Small intestine (tissue), 7 donors: ENCODE measurements at regions not wholly inside any gene's neighbourhood (a gene's known extent, or its start where the extent isn't known, plus 50 kb on each side); places are given as distances from the start of the nearest gene placed in this dataset.

ENCODE experiments used
- DNase-seq, 2 donors: peaks; one replicate each; pipeline versions ENCODE4 v3.0.0 to v3.0.0-alpha.2; 2013
- FAIRE-seq: peaks from 2 replicates; lab custom pipeline; 2012; peaks lifted over from hg19 to GRCh38; lab: Jason Lieb, UNC
- H3K27ac ChIP-seq, 3 donors: one replicate each; pipeline ENCODE4 v1.5.1; 2013; ENCODE audit warnings: low read length in 2 of 3, mild to moderate bottlenecking in 2 of 3, control low read depth in 1 of 3, inconsistent platforms in 1 of 3, low read depth in 1 of 3, moderate library complexity in 1 of 3
- H3K27me3 ChIP-seq, 3 donors: one replicate each; pipeline ENCODE4 v1.6.1; 2013; ENCODE audit warnings: low read length in 3 of 3, inconsistent platforms in 1 of 3; ENCODE audit not compliant: control insufficient read depth in 3 of 3, insufficient read depth in 3 of 3
- H3K36me3 ChIP-seq, 3 donors: one replicate each; pipeline ENCODE4 v1.6.1; 2013; ENCODE audit warnings: low read length in 3 of 3, inconsistent platforms in 1 of 3, low read depth in 1 of 3, mild to moderate bottlenecking in 1 of 3, moderate library complexity in 1 of 3; ENCODE audit not compliant: control insufficient read depth in 3 of 3, insufficient read depth in 2 of 3
- H3K4me1 ChIP-seq, 3 donors: one replicate each; pipeline ENCODE4 v1.6.1; 2013; ENCODE audit warnings: low read length in 2 of 3, inconsistent platforms in 1 of 3, low read depth in 1 of 3, mild to moderate bottlenecking in 1 of 3, moderate library complexity in 1 of 3; ENCODE audit not compliant: control insufficient read depth in 3 of 3, insufficient read depth in 2 of 3
- H3K4me3 ChIP-seq, 3 donors: one replicate each; pipeline ENCODE4 v1.5.1; 2013; ENCODE audit warnings: low read length in 3 of 3, control low read depth in 1 of 3, inconsistent platforms in 1 of 3, low read depth in 1 of 3, mild to moderate bottlenecking in 1 of 3, moderate library complexity in 1 of 3
- H3K9me3 ChIP-seq, 2 donors: one replicate each; pipeline ENCODE4 v1.6.1; 2013; ENCODE audit warnings: low read depth in 1 of 2, low read length in 1 of 2; ENCODE audit not compliant: control insufficient read depth in 2 of 2, insufficient read depth in 1 of 2
- WGBS, 3 donors: extraction: QIAGEN DNeasy Blood & Tissue Kit; methylation state at CpG; one replicate each; pipeline ENCODE4 v1.1.7; 2013; 5-methylcytosine and 5-hydroxymethylcytosine counted together
- donor health status: healthy with polysubstance abuse.
- donor health status: control.
- donor health status: control.
- donor health status: Bipolar disorder and iron deficiency.
- donor health status: healthy.

DNA sequence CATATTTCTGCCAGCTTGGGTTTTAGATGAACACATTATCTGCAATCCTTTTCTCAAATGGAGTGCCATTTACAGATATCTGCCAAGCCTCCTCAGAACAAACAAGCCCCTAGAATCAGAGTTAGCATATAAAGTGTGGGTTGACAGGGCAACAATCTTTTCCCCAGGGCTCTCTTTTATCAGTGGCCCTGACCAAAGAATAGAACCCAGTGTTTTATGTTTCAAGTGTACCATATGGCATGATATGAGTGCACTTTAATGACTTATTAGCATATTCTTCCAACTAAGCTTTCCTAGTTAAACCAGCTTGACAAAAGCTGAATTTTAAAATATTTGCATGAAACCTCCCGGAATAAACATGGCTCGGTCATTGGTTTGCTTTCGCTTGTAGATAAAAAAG lies 57.3 kb downstream of the EVX1 start:
- DNase-seq, result no peak
- FAIRE-seq, result no peak
- Histone ChIP-seq H3K4me3 (no peak overlapping the region), H3K4me1 (no peaks in the 10 kb centered on the region), H3K9me3 (no peaks in the 10 kb centered on the region), H3K36me3 (no peaks in the 10 kb centered on the region), H3K27me3 (peaks cover 0 to 5% (median 3%) of the 10 kb centered on the region in 3 donors), H3K27ac (no peak overlapping the region)
- 93 to 96% (median 94%) methylated on average over 3 of the region's 3 CpGs for WGBS, 3 donors

DNA sequence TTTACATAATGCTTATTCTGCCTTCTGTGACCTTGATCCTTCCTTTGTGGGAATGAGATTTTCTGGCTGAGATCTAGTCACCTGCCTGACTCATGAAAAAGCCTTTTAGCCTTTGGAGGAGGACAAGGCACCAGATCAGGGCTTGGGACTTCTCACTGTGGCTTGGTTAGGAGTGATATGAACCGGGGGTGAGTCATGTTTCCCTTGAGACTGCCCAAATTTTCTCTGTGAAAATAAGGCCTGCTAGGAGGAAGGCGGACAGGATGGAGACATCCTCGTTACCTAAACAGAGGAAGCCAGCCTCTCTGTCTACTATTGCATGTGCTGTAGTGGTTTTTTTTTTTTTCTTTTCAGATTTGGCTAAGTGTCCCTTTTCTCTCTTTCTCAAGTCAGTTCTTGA lies 57.8 kb downstream of the EVX1 start:
- Histone ChIP-seq H3K36me3 (no peaks in the 10 kb centered on the region), H3K4me1 (no peaks in the 10 kb centered on the region), H3K27me3 (peaks cover 0 to 5% (median 0%) of the 10 kb centered on the region in 3 donors), H3K4me3 (no peak overlapping the region), H3K9me3 (no peaks in the 10 kb centered on the region), H3K27ac (no peak overlapping the region)
- 77 to 84% (median 83%) methylated on average over 3 of the region's 3 CpGs for WGBS, 3 donors
- DNase-seq, result no peak
- no peak for FAIRE-seq

DNA sequence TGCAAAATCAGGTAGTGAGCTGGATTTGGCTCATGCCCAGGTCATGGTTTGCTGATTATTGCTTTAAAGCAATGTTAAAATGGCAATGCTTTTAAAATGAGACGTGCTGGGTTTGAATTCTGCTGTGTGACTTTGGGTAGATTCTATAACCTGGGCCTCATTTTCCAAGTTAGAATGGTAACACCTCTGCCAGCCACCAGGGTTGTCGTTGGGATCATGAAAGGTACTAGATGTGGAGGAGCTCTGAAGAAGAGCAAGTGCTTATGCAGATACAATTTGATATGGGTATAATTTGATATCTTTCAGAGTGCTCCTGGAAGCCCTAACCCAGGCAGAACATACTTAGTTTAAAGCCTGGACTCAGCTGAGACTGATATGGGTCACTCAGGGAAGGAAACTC lies 60.0 kb downstream of the EVX1 start:
- no peak overlapping the region for H3K4me3 ChIP-seq
- H3K27me3 ChIP-seq, result peaks cover 0 to 2% (median 0%) of the 10 kb centered on the region in 3 donors
- DNase-seq, result no peak
- no peaks in the 10 kb centered on the region for H3K4me1 ChIP-seq
- no peaks in the 10 kb centered on the region for H3K36me3 ChIP-seq
- WGBS, 3 donors, result 65 to 86% (median 77%) methylated on average over 2 of the region's 2 CpGs
- no peak for FAIRE-seq
- no peak overlapping the region for H3K27ac ChIP-seq
- no peaks in the 10 kb centered on the region for H3K9me3 ChIP-seq

DNA sequence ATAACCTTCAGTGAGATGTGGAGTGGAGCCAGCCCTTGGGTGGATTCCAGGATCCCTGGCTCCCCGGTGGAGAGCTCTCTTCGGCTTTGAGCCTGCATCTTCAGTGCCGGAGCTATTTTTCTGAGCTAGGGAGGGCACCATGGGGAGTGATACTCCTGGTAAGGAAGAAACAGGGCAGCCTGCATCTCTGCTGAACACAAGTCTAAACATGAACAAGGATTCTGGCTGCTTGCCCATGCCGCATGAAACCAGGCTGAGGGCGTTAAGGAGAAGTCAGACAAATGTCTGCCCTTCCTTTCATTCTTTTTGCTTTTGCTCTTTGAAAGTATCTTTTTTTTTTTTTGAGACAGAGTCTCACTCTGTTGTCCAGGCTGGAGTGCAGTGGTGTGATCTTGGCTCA lies 60.4 kb downstream of the EVX1 start:
- H3K4me3 ChIP-seq, result no peak overlapping the region
- no peaks in the 10 kb centered on the region for H3K36me3 ChIP-seq
- no peak overlapping the region for H3K27ac ChIP-seq
- no peaks in the 10 kb centered on the region for H3K4me1 ChIP-seq
- DNase-seq (no peak), FAIRE-seq (no peak)
- peaks cover 0 to 2% (median 0%) of the 10 kb centered on the region in 3 donors for H3K27me3 ChIP-seq
- H3K9me3 ChIP-seq, result no peaks in the 10 kb centered on the region
- 61 to 86% (median 69%) methylated on average over 5 of the region's 5 CpGs for WGBS, 3 donors

DNA sequence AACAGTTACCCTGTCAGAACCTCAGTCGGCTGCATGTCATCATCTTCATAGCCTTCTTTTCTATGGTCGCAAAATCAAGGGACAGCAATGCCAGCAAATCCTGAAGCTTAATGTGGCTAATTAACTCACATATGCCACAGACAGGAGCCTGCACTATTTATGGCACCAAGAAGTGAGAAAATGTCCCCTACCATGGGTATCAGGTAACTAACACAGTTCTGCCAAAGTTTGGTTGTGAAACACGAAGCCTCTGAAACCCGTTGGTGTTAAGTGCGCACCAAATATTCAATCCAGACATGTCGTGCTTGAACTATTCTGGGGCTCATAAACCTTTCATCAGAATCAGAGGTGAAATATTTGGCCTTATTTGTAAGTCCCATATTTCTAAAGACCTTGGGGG lies 63.3 kb downstream of the EVX1 start:
- no peak overlapping the region for H3K27ac ChIP-seq
- H3K4me1 ChIP-seq, result no peaks in the 10 kb centered on the region
- peaks cover 0 to 2% (median 0%) of the 10 kb centered on the region in 3 donors for H3K27me3 ChIP-seq
- no peak overlapping the region for H3K4me3 ChIP-seq
- no peaks in the 10 kb centered on the region for H3K36me3 ChIP-seq
- FAIRE-seq (no peak), DNase-seq (no peak)
- H3K9me3 ChIP-seq, result no peaks in the 10 kb centered on the region
- WGBS, 3 donors, result 88 to 93% (median 92%) methylated on average over 6 of the region's 6 CpGs

DNA sequence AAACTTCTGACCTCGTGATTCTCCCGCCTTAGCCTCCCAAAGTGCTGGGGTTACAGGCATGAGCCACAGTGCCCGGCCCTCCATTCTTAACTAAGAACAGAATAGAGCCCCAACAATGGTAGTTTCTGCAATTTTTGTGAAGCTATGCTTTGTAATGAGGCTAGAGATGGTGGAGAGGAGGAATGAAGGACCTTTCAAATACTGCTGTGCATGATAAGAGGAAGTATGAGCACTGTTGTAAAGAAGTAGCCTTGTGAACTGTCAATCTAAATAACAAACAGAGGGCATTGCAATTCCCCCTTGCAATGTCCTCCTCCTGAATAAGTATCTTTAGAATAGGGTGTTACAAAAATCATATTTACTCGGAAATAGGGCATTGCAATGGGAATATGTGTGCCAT lies 70.2 kb downstream of the EVX1 start:
- DNase-seq, result no peak
- WGBS, 3 donors, result 73 to 86% (median 84%) methylated on average over 4 of the region's 4 CpGs
- H3K4me1 ChIP-seq, result no peaks in the 10 kb centered on the region

DNA sequence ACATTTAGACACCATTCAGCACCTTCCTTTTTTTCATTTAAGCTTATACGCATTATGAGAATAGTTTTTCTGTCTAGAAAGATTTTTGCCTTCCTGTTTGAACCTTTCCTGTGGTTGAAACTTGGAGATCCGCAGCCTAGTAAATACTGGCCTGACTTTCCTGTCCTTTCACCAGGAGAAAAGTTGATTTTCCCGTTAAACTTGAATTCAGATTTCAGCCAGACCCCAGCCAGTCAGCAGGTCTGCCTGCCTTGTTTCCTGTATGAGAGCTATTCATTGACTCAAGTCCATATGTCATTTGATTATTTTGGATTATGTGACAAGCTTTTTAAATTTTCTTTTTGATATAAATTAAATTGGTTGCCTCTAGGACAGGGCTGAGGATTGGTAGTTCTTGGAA lies 71.5 kb downstream of the EVX1 start:
- no peak for FAIRE-seq

More for the DNA sequence above, 70.2 kb downstream of the EVX1 start:
- Histone ChIP-seq H3K4me3 (no peak overlapping the region), H3K36me3 (no peaks in the 10 kb centered on the region), H3K27ac (no peak overlapping the region), H3K9me3 (no peaks in the 10 kb centered on the region), H3K27me3 (peaks cover 0 to 3% (median 2%) of the 10 kb centered on the region in 3 donors)
- FAIRE-seq, result no peak

DNA sequence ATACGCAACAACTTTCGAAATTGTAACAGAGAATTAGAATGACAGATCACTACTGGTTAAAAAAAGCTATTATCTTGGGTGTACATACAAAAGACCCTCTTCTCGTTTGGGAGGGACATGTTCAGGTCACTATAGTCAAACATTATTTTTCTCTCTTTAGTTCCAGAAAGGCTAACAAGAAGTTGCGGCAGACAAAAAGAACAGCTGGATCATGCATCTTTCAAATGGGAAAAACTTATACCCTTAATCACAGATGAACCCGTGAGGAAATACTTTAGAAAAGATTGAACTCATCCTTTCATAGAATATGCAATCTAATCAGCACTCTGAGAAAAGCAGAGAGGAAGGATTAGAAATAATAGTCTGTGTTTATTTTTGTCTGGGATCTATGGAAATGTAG lies 72.5 kb downstream of the EVX1 start:
- peaks cover 0 to 3% of the 10 kb centered on the region in 2 donors for H3K9me3 ChIP-seq
- no peak for FAIRE-seq
- peaks cover 0 to 6% (median 3%) of the 10 kb centered on the region in 3 donors for H3K27me3 ChIP-seq
- H3K4me1 ChIP-seq, result no peaks in the 10 kb centered on the region
- H3K36me3 ChIP-seq, result no peaks in the 10 kb centered on the region
- WGBS, 3 donors, result 77 to 78% (median 77%) methylated on average over 5 of the region's 5 CpGs
- no peak for DNase-seq
- no peak overlapping the region for H3K4me3 ChIP-seq
- no peak overlapping the region for H3K27ac ChIP-seq

More for the DNA sequence above, 71.5 kb downstream of the EVX1 start:
- peaks cover 0 to 6% (median 3%) of the 10 kb centered on the region in 3 donors for H3K27me3 ChIP-seq
- DNase-seq, result no peak
- H3K36me3 ChIP-seq, result no peaks in the 10 kb centered on the region
- H3K4me3 ChIP-seq, result no peak overlapping the region
- H3K4me1 ChIP-seq, result no peaks in the 10 kb centered on the region
- WGBS, 3 donors, result 39 to 50% (median 49%) methylated on average over 3 of the region's 3 CpGs
- no peaks in the 10 kb centered on the region for H3K9me3 ChIP-seq
- H3K27ac ChIP-seq, result no peak overlapping the region

DNA sequence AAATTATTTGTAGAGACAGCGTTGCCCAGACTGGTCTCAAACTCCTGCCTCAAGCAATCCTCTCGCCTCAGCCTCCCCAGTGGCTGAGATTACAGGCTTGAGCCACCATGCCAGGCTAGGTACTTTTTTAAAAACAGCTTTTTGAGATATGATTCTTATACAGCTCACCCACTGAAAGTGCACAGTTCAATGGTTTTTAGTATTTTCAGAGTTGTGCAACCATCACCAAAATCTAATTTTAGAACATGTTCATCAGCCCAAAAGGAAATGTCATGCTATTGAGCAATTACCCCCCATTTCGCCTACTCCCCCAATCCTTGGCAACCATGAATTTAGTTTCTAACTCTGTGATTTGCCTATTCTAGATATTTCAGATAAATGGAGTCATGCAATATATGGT lies 73.7 kb downstream of the EVX1 start:
- H3K9me3 ChIP-seq, result peaks cover 0 to 5% of the 10 kb centered on the region in 2 donors
- H3K36me3 ChIP-seq, result no peaks in the 10 kb centered on the region
- peaks cover 0 to 8% (median 3%) of the 10 kb centered on the region in 3 donors for H3K27me3 ChIP-seq
- DNase-seq (no peak), FAIRE-seq (no peak)
- 59 to 82% (median 69%) methylated on average over 3 of the region's 3 CpGs for WGBS, 3 donors
- H3K4me1 ChIP-seq, result no peaks in the 10 kb centered on the region
- no peak overlapping the region for H3K4me3 ChIP-seq
- no peak overlapping the region for H3K27ac ChIP-seq
